Activated naive CD8-positive, alpha-beta T cell treated with anti-CD3 and anti-CD28 coated beads, Interleukin-2, amount 50 U/mL, for 16 hours (primary cell): ENCODE measurements at regions not wholly inside any gene's neighbourhood (a gene's known extent, or its start where the extent isn't known, plus 50 kb on each side); places are given as distances from the start of the nearest gene placed in this dataset.

Source experiments
- DNase-seq: peaks from one replicate; pipeline ENCODE4 v3.0.0-alpha.2; 2020; ENCODE audit warnings: low read depth, low spot score

DNA sequence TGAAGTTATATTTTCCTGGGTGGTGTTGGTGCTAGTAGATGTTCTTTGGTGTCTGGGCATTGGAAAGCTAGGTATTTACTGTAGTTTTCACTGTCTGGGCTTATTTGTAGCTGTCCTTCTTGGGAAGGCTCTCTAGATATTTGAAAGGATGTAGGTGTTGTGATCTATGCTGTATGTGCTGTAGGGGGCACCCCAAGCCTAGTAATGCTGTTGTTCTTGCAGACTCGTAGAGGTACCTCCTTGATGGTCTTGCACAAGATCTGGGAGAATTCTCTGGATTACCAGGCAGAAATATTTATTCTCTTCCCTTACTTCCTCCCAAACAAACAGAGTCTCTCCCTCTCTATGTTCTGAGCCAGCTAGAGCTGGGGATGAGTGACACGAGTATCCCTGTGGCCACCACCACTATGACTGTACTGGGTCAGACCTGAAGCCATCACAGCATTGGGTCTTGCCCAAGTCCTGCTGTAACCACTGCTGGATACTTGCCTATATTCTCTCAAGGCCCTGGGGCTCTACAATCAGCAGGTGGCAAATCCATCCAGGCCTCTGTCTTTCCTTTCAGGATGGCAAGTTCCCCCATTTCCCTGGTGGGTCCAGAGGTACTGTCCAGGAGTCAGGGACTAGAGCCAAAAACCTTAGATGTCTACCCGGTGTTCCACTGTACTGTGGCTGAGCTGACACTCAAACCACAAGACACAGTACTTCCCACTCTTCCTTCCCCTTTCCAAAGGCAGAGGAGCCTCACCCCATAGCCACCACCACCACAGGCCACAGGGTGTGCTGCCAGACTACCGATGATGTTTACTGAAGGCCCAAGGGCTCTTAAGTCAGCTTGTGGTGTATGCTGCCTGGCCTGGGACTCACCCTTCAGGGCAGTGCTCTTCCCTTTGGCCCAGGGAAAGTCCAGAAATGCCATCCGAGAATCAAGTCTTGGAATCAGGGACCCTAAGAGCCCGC, 195.2 kb upstream of the DPPA4 start:
- DNase-seq, result no peak

DNA sequence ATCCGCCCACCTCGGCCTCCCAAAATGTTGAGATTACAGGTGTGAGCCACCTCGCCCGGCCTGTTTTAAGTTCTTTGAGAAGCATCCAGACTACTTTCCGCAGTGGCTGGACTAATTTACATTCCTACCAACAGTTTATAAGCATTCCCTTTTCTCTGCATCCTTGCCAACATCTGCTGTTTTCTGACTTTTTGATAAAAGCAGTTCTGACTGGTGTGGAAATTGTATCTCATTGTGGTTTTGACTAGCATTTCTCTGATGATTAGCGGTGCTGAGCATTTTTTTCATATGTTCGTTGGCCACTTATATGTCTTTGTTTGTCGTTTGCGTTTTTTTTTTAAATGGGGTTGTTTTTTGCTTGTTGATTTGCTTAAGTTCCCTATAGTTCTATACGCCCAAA, 208.4 kb upstream of the DPPA4 start:
- DNase-seq, result no peak

DNA sequence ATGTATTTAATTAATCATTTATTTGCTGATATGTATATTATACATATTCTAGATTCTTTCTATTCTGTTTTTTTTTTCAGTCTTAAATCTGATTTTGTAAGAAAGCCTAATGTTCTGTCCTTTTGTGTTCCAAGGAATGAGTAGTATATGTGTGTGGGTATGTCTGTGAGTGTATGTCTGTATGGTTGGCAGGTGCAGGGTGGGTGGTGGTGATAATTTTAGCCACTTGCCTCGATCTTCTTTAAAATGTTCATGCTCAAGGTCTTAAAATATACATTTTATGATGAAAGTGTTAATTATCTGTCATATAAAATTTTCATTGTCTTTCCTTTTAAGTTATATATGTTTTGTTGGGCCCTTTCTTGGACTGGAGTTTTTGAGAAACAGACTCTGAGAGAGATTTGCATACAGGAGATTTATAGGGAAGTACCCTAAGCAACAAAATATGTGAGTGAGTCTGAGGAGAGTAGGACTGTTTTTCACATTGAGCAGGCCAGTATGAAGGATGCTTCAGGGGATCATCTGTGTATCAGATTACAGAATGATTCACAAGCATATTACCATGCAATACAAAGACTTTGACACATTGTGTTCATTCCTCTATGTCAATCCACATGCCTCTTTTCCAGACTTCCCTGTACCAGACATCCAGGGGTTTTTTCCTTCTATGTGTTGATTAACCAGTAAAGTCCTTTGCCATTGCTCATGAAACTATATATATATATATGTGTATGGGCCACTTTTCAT, 211.0 kb upstream of the DPPA4 start:
- DNase-seq, result no peak

DNA sequence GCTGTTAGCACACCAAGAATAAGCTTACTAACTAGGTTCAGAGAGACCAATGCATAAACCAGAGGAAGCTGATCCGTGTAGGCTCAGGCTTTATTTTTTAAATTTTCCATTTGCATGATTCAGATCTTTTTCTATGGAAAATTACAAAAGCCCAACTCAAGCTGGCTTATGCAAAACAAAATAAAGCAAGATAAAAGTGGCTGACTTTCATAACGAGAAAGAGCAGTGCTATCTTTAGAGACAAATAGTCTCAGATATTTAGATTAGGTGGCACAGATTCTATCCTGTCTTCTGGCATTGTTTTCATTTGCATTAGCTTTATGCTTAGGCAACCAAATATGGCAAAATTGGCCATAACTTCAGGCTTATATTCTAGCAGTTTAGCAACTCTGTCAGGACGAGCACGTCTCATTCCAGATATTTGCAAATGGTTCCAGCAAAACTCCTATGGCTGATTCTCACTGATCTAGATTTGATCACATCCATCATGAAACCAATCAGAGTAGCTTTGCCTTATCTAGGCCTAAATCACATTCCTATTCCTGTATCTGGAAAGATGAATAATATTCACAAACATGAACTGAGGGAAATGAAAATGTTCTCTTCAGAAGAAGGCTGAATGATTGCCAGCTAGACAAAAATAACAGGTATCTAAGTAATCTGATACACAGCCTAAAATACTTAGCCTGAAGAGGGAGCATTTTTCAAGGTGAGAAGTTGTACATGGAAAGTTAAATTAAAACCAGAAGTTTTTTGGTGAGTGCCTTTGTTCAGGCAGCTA, 216.4 kb upstream of the DPPA4 start:
- DNase-seq, result no peak

DNA sequence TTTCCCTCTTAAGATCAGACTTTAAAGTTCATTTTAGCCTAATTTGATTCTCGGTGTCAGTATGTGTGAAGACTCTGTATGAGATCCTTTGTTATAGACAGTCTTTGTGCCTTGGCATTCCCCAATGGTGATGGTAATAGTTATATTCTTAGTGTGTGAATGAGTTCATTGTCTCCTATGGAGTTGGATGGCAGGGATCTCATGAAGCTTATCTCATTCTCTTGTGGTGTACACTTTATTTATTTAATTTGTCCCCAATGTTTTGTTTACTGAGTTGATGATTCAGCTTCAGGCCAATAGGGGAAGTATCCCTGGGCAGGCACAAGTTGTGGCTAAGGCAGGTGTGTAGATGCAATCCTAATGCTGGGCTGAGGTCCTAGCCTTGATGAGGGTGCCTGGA, 222.0 kb upstream of the DPPA4 start:
- DNase-seq, result no peak

DNA sequence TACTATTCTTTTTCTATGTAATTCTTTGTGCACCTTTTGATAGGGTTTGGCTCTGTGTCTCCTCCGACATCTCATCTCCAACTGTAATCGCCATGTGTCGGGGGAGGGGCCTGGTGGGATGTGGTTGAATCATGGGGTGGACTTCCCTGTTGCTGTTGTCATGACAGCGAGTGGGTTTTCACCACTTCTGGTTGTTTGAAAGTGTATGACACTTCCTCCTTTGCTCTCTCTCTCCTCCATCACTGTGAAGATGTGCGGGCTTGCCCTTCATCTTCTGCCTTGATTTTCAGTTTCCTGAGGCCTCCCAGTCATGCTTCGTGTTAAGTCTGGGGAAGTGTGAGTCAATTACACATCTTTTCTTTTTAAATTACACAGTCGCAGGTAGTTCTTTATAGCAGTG, 225.8 kb upstream of the DPPA4 start:
- DNase-seq, result no peak

DNA sequence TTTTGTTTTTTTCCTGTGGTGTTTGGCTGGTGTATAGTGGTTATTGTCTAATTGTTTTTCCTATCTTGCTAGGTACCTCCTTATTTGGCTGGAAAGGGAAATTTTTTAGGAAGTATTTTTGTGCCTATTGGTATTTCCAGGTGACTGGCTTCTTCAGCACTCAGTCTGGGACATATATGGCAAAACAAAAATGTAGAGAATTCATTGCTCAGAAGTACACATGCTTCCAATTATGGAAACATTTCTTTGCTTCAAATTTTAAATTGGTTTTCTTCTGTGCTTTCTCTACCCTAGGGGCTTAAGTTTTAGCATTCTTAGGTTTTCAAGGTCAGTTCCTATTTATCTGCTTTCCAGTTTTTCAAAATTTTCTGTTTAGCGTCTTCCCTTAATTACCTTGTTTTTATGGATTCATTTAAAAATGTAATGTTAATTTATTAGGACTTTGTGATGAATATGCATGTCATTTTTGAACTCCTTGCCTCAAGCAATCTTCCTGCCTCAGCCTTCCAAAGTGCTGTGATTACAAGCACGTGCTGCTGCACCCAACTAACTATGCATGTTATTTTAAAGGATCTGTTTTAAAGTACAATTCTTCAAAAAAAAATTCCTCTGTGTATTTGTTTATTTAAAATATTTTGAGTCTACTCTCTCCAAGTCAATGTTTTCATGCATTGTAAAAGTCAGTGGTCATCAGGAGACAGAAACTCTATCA, 231.9 kb upstream of the DPPA4 start:
- no peak for DNase-seq

DNA sequence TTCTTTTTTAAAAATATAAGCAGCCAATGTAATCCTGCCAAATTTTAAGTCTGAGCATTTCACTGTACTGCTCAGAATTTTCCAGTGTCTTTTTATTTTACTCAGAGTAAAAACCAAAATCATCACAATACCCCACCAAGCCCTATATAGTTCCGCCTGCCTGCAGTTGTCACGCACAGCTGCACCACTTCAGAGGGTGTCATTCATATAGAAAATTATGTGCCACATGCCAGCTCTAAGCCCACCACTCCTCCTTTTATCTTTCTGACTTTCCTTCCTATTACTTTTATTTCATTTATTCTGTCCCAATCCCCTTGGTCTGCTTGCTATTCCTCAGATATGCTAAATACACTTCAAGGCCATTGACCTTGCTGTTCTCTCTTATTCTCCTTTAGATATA, 233.1 kb upstream of the DPPA4 start:
- no peak for DNase-seq

DNA sequence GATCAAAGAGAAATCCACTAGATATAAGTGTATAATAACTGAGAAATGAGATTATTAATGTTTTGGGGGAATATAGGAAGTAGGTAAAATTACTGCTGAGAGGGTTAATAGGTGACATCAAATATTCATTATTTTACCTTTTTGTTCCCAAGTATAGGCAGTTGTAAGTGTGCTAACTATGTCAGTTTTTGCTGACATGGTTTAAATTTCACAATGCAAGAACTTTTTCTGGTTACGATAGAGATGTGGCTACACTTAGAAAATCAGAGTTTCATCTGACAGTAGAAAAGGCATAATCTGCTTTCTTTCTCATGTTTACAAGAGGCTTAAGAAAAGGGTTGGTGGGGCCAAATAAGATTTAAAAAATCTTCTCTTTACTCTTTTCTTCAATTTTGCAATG, 235.0 kb upstream of the DPPA4 start:
- no peak for DNase-seq

DNA sequence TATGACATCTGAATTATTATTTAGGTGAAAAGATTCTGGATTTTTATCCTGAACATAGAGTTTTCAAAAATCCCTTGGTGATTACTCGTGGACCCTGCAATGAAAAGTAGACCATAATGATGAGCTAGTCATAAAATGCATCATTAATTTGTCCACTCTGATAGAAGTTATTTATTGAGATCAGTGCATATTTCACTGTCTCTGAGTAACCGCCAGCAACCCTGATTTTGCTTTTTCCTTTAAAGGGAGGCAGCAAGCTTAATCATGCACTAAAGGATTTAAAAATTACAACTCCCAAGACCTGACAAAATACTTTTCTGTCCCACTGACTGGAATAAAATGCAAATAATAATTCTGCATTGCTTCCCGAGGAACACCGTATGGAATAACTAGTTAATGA, 259.6 kb upstream of the DPPA4 start:
- no peak for DNase-seq

DNA sequence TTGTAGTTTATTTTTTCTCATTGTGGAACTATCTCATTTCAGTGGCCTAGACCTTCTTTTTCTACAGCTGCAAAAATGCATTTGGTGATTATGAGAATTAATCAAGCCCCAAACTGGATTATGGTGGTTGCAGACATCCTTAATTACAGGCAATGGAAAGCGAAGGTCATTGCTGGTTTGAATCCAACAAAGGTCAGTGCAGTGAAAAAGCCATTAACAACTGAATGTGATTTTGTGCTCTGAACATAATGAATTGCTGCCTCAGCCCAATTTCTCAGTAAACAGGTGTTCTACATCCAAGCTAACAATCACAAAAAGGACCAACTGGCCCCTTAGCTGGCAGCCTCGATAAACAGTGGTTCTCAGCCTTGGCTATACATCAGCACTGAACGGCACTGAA, 260.1 kb upstream of the DPPA4 start:
- DNase-seq, result no peak

DNA sequence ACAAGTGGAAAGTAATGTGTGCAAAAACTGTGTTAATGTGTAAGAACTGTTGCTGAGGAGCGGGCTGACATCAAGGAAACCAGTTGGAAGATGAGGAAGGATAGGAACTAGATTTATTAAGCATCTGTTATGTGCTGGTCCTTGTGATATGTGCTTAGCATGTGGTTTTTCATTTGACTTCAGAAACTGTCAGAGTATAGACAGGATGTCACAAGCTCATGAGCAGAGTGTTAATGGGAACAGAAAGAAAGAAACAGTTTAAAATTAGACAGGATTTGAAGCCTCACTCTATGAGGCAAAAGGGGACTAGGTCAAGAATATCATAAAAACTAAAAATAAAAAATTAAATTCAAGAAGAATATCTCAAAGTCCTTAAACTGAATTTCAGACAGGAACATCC, 270.6 kb upstream of the DPPA4 start:
- DNase-seq, result no peak

DNA sequence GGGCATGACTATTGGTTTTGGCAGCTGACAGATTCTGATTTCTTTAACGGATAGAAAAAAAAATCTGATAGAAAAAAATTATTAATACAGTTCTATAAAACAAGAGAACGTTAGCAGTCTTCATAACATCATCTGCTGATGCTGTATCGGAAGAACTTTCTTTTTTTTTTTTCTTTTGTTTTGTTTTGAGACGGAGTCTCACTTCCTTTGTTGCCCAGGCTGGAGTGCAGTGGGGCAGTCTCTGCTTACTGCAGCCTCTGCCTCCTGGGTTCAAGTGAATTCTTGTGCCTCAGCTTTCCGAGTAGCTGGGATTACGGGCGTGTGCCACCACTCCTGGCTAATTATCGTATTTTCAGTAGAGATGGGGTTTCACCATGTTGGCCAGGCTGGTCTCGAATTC, 271.2 kb upstream of the DPPA4 start:
- DNase-seq, result no peak

DNA sequence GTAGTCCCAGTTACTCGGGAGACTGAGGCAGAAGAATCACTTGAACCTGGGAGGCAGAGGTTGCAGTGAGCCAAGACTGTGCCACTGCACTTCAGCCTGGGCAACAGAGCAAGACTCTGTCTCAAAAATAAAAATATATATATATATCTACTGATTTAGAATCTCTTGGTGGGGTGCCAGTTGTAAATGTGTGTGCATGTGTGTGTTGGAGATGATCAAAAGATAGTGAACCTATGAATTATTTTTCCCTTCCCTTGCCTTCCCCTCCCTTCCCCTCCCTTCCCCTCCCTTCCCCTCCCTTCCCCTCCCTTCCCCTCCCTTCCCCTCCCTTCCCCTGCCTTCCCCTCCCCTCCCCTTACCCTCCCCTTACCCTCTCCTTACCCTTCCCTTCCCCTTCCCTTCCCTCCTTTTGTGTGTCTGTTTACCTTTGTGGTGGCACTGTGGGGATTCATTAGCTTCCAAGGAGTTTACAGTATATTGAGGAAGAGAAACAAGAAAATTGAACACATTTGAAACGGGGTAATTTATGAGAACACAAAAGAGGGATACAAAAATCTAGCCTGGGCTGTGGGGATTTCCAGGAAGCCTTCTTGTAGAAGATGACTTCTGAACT, 281.5 kb upstream of the DPPA4 start:
- no peak for DNase-seq

DNA sequence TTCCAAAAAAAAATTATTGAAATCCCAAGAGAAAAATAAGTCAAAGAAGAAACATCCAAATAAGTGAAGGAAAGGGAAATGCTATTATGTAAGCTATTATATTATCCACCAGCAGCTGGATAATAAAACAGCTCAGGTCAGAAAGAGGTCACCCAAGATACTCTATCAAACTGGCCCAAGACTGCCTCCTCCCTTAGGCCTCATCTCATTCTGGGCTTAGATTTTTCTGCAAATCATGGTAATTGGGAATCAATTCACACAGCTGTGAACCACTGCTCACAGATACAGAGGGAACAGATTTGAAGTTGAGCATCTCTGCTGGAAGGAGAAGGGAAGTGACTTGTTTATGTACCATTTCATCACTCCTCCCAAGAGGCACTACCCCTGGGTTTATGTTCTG, 294.6 kb upstream of the DPPA4 start:
- no peak for DNase-seq

DNA sequence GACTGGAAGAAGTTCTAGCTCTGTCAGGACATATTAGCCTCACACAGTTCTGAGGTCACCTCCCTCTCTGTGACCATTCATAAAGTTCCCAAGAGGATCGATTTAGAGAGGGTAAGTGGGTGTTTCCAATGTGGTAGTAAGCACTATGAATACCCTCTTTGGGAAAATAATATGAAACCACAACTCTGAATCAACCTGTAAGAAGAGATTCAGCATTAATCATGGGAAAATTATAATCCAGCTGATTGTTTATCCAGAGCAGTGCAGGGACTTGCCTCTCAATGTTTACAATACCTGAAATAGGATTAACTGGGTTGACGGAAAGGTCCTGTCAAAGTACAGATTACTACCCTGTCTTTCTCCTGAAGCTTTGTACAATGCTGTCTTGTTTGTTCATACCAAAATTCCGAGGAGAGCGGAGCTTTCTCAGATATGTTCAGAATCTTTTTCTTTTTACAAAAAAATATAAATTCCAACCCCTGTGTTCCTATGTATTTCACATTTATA, 302.9 kb upstream of the DPPA4 start:
- DNase-seq, result no peak

DNA sequence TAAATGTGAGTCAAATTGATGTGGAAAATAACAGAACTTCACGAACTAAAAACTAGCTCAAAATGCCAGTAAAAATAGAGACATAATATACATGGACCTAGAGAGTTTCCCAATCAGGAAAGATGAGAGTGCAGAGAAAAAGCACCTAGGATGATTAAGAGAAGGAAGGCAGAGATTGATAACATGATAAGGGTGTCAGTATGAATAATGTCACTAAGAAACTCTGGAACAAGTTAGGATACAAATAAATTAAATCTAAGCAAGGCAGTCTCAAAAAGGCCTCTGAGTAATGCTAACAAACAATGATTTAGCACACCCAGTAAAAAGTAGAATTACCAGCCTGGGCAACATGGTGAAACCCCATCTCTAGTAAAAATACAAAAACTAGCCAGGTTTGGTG, 304.7 kb upstream of the DPPA4 start:
- DNase-seq, result no peak

DNA sequence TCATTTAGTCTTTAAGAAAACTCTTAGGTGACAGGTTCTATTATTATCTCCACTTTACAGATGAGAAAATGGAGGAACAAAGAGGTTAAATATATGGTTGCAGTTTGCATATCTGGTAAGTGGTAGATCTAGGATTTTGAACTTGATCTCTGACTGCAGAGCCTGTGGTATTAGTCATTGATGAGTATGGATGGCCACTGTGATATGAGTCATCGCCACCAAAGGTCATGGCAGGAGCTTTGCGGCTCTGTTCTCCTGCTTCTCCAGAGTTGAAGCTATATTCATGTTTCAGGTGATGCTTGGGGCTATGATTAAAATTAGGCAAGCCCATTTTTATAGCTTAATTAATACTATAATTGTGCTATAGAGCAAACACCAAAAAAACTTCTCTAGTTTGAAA, 306.2 kb upstream of the DPPA4 start:
- no peak for DNase-seq

DNA sequence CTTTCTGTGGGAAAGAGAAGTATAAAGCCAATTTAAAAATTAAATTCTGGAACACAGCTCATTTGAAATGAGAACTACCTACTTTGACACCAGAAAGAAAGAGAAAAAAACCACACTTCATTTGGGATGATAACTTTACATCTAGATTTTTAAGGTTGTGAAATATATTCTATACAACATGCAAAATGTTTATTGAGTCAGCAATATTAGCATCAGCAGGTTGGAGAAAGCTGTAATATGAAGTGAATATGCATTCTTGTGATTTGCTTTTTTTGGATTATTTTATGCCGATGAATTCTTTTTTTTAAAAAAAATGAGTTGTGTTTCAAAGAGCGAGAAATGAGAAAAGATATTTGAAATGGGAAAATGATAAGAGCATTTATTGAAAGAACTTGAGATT, 307.0 kb upstream of the DPPA4 start:
- DNase-seq, result no peak

DNA sequence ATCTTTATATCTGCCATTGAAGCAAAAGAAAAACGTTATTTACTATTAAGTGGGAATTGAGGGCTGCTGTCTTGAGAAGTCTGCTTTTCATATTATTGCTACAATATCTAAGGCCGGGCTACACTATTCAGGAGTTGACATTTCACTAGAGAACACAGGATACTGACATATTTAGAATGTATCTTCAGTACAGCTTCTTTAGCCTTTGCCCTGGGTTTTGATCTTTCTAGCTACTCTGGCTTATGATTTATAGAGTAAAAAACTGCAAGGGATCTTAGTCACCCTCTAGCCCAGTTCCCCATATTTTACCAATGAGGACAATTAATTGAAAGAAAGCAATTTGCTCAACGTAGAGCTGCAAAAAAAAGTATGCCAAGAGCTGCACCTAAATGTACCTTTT, 307.4 kb upstream of the DPPA4 start:
- no peak for DNase-seq

DNA sequence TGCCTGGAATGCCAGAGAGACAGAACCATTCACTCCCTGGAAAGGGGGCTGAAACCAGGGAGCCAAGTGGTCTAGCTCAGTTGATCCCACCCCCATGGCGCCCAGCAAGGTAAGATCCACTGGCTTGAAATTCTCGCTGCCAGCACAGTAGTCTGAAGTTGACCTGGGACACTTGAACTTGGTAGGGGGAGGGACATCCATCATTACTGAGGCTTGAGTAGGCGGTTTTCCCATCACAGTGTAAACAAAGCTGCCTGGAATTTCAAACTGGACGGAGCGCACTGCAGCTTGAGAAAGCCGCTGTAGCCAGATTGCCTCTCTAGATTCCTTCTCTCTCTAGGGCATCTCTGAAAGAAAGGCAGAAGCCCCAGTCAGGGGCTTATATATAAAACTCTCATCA, 310.7 kb upstream of the DPPA4 start:
- DNase-seq, result no peak
